ENCODE measurements at regions not wholly inside any gene's neighbourhood (a gene's known extent, or its start where the extent isn't known, plus 50 kb on each side); places are given as distances from the start of the nearest gene placed in this dataset.

DNA sequence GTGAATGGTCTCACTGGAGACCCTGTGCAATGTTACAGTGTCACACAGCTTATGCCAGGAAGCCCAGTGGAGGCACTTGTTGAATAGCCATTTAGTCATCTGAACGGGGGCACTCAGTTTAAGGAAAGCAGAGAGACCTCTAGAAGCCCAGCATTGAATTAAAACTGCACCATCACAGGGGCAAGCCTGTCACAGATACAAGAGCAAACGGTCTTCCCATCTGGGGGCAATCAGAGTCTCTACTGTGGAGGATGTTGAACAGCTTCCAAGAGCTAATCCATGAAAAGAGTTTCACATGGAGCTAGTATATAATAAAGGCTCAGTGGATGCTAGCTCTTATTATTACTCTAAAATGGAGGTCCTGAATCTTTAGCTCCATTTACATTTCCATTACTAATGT is 553.7 kb upstream of the ARRDC4 start:
- H3K4me3 ChIP-seq (ENCODE audit: control insufficient read depth, low read depth, low read length): no peak overlapping the region
- TF ChIP-seq, protein P1, sequence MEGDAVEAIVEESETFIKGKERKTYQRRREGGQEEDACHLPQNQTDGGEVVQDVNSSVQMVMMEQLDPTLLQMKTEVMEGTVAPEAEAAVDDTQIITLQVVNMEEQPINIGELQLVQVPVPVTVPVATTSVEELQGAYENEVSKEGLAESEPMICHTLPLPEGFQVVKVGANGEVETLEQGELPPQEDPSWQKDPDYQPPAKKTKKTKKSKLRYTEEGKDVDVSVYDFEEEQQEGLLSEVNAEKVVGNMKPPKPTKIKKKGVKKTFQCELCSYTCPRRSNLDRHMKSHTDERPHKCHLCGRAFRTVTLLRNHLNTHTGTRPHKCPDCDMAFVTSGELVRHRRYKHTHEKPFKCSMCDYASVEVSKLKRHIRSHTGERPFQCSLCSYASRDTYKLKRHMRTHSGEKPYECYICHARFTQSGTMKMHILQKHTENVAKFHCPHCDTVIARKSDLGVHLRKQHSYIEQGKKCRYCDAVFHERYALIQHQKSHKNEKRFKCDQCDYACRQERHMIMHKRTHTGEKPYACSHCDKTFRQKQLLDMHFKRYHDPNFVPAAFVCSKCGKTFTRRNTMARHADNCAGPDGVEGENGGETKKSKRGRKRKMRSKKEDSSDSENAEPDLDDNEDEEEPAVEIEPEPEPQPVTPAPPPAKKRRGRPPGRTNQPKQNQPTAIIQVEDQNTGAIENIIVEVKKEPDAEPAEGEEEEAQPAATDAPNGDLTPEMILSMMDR (IDR thresholded peaks at IDR 0.05; ENCODE audit: control insufficient read depth, insufficient read depth, low read depth, low read length, missing control alignments): no peak
- no peak for DNase-seq (ENCODE audit: low read depth)

DNA sequence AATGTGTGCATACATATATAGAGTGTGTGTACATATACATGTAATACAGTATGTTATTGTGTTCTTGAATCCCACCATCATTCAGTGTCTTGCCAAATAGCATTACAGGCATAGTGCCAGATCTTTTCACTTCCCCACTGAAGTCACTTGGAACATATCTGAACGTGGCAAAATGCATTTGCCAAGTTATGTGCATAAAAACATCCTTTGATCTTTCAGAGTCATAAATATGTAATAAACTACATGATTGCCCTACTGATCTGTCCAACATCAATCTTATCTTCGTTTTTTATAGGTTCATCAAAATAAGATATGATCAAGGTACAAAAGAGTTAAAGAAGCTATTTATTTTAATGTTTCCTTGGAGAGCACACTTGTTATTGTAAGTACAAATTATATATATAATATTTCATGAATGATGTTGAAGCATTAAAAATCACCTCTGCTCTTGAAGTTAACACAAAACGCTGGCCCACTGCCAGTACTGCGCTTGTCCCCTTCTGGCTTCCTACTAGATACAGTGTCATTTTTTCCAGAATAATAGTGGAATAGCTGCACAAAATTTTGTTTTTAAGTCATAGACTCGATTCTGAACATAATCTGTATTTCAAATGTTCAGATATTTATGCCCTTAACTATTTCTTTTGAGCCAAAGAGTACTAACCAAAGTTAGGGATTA is 549.5 kb upstream of the ARRDC4 start:
- H3K4me3 ChIP-seq (ENCODE audit: control insufficient read depth, low read depth, low read length): no peak overlapping the region
- no peak for DNase-seq (ENCODE audit: low read depth)
- TF ChIP-seq, protein P1 (IDR thresholded peaks at IDR 0.05; ENCODE audit: control insufficient read depth, insufficient read depth, low read depth, low read length, missing control alignments): no peak

GRCh38 chr15:97420130-97420529 is 540.4 kb upstream of the ARRDC4 start:
- TF ChIP-seq, protein P1 (IDR thresholded peaks at IDR 0.05; ENCODE audit: control insufficient read depth, insufficient read depth, low read depth, low read length, missing control alignments): no peak
- H3K4me3 ChIP-seq (ENCODE audit: control insufficient read depth, low read depth, low read length): no peak overlapping the region
- no peak for DNase-seq (ENCODE audit: low read depth)

DNA sequence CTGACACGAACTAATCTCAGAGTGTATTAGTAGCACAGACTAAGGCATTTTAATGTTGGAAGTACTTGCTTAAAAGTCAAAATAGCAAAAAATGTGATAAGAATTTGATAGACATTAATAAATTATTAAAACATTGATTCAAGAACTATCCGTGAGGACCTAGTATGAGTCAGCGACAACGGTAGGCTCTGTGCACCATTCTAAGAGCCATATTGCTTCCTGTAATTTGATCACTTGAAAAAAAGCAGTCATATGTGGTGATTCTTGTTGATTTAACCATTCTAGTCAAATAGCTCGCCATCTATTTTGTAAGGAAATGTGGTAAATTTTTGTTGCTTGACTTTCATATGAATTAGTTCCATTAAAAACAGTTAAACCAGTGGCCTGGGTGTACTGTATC is 534.9 kb upstream of the ARRDC4 start:
- no peak overlapping the region for H3K4me3 ChIP-seq (ENCODE audit: control insufficient read depth, low read depth, low read length)
- no peak for DNase-seq (ENCODE audit: low read depth)
- TF ChIP-seq, protein P1 (IDR thresholded peaks at IDR 0.05; ENCODE audit: control insufficient read depth, insufficient read depth, low read depth, low read length, missing control alignments): no peak

- DNase-seq (ENCODE audit: low read depth): no peak
- H3K4me3 ChIP-seq (ENCODE audit: control insufficient read depth, low read depth, low read length): no peak overlapping the region
- TF ChIP-seq, protein P1 (IDR thresholded peaks at IDR 0.05; ENCODE audit: control insufficient read depth, insufficient read depth, low read depth, low read length, missing control alignments): no peak
Observed at GRCh38 chr15:97443101-97443500, 517.4 kb upstream of the ARRDC4 start.

DNA sequence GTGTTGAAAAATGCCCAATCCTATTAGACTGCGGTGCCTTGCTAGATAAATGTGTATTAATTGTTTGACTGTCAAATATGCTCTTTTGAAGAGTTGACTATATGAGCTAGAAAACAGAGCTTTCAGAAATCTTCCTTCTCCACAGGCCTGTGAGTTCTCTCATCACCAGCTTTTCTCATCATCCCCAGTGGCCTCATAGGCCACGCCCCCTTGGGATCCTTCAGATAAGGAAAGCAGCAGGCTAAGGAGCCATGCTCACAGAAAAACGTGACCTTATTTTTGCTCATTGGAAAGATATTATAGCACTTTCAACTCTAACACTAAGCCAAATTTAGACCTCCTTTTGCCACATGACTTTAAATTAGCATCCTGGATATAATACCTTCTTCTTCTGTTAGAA is 514.4 kb upstream of the ARRDC4 start:
- TF ChIP-seq, protein P1 (IDR thresholded peaks at IDR 0.05; ENCODE audit: control insufficient read depth, insufficient read depth, low read depth, low read length, missing control alignments): no peak

More for the DNA sequence above, 514.4 kb upstream of the ARRDC4 start:
- DNase-seq (ENCODE audit: low read depth): no peak
- H3K4me3 ChIP-seq (ENCODE audit: control insufficient read depth, low read depth, low read length): no peak overlapping the region

Measured in AG09309 (cell line).